NCI-H2227 treated with DMSO at 0.1 percent for 48 hours (cell line): ENCODE measurements at regions not wholly inside any gene's neighbourhood (a gene's known extent, or its start where the extent isn't known, plus 50 kb on each side); places are given as distances from the start of the nearest gene placed in this dataset.

ENCODE experiments used
- DNase-seq: peaks from one replicate; lab custom pipeline; 2025; lab: John Stamatoyannopoulos, UW

DNA sequence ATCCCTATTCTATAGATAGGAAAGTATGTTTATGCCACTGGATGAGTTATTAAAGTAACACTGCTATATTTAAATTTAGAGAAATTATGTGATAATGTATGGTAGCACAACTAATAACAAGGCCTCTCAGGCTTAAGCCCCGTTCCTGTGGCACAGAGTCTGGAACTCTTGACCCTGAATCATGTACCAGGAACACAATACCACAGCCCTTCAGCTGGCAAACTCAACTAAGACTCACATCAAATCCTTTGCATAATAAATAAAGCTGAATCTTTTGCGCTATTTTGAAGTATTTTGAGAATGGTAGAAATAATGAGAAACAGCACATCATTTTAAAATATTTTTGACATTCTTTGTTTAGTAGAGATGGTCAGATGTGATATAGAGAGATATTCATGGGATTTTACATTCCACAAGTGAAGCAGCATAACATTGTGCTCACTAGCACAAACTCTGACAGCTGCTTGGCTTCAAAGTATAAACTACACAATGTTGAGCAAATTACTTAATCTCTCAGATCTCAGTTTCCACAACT, 478.4 kb upstream of the FAM241A start:
- no peak for DNase-seq

GRCh38 chr4:111671756-111672155, 473.5 kb upstream of the FAM241A start:
- DNase-seq: no peak

- no peak for DNase-seq
Measured at GRCh38 chr4:111675746-111676145, 469.5 kb upstream of the FAM241A start.

DNA sequence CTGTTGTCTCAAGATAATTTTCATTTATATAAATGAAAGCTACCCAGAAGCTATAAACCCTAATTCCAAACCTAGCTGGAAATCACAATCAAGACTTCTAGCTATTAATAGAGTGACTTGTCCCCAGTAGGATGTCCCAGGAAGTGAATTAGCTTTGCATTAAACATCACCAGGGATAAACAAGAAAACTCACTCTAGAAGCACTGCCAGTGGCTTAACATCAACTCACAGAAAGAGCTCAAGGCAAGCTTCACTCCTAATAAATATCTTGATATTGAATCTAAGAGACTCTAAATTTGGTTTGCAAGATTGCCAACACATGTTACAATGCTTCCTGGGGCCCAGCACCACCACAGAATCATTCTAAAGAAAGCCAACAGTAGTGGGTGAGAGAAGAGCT, 468.7 kb upstream of the FAM241A start:
- no peak for DNase-seq

GRCh38 chr4:111678479-111678878, 466.8 kb upstream of the FAM241A start:
- DNase-seq: no peak

DNA sequence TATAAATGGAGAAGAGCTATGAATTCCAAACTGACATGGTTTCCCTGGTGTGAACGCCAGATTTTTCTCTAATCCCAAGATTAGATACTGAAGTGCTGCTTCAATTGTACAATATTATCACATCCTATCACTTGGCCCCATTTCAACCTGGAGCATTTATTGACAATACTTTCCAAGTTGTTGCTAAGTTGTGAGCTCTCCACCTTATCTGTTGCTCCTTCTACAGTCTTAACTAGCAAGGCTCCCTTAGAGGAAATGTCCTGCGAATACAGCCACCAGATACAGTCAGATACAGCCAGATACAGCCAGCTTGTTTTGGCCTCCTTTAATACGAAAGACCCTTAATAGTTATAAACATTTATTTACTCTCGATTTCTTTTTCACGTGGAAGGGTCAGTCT, 466.3 kb upstream of the FAM241A start:
- no peak for DNase-seq

- DNase-seq: no peak
Measured at GRCh38 chr4:111681270-111681669, 464.0 kb upstream of the FAM241A start.

DNA sequence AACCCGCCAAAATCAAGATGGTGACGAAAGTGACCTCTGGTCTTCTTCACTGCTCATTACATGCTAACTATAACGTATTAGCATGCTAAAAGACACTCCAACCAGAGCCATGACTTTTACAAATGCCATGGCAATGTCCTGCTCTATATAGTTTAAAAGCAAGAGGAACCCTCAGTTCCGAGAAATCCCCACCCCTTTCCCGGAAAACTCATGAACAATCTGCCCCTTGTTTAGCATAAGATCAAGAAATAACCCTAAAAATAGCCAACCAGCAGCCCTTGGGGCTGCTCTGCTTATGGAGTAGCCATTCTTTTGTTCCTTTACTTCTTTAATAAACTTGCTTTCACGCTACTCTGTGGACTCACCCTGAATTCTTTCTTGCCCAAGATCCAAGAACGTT, 463.5 kb upstream of the FAM241A start:
- DNase-seq: no peak

DNA sequence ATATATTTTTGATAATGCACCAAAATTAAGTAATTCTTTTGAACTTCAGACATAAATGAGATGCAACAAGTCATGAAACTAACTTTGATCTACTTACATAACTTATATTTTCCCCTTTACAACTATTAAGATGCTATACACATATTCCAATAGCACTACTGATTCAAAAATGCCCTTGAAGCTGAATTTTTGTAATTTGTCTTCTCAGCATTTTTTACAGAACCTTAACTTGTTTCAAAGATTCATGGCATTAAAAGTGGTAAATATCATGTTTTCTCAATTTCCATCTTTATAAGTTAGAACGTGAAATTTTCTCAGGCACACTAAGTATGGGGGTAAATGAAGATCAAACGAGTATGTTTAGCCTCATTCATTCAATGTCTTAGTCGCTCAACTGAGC, 460.0 kb upstream of the FAM241A start:
- no peak for DNase-seq

GRCh38 chr4:111689214-111689613, 456.0 kb upstream of the FAM241A start:
- no peak for DNase-seq

DNA sequence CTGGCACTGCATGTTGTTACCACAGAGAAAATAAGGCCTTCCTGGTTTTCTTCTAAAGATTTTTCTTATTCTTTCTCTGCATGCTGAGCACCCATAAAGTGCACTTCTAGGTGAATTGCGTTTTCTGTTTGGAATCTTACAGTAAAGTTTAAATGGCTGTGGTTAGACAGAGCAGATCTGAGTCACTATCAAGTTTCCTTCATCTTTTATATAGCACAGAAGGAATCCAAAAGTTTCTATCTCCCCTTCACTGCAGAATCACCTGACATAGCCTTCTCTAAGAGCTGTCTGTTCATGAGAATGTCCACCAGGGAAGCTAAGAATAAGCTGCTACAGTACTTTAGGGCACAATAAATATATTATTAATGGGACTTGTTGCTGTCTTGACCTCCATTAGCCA, 455.5 kb upstream of the FAM241A start:
- no peak for DNase-seq

GRCh38 chr4:111693758-111694157, 451.5 kb upstream of the FAM241A start:
- DNase-seq: peak; percentile 19

DNA sequence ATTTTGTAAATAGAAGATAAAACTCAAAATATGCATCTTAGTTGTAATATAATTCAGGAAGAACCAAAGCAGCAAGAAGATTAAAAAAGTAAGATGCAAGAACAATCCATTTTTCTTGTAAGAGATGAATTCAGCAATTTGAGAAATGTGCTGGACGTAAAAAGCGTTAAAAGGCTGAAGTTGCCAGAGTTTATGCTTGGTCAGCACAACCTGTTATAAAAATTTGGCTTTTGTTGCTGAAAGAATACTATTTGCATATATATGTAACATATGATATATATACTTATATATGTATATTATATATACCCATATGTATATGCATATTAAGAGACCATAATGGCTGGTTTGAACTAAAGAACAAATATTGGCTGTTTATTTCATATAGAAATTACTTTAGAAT, 449.6 kb upstream of the FAM241A start:
- DNase-seq: no peak

DNA sequence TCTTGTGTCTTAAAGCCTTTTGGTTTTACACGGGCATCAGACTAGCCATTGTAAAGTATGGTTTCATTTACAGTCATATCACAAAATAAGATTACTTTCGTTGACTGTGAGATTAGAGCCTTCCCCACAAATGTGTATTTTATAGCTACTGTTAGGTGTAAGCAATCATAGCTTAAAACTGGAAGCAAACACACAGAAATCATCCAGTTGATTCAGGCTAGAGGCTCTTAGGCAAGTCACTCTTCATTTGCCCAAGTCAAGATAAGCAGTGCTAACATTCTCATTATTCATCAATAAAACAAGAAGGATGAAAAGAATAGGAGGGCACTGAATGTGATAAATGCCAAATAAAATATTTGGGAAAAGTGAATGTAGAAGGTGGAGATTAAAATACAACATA, 448.7 kb upstream of the FAM241A start:
- no peak for DNase-seq

- DNase-seq: no peak
Measured at GRCh38 chr4:111697176-111697942, 447.9 kb upstream of the FAM241A start.

GRCh38 chr4:111698361-111698760, 446.9 kb upstream of the FAM241A start:
- DNase-seq: no peak

DNA sequence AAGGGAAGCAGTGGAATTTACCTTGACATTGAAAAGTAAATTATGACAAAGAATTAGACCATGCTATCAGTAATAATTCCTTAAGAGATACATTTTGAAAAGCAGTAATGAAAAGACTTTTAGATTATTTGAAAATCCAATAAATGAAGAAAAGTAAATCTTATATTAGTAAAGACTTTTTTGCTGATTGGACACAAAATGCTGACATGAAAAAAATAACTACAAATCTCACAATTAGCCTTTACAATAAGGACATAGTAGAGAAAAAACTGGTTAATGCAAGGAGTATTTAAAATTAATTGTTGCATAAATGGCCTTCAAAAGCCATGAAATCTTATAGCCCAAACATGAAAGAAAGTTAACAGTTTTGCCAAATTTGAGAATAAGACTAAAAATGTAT, 446.1 kb upstream of the FAM241A start:
- DNase-seq: no peak

DNA sequence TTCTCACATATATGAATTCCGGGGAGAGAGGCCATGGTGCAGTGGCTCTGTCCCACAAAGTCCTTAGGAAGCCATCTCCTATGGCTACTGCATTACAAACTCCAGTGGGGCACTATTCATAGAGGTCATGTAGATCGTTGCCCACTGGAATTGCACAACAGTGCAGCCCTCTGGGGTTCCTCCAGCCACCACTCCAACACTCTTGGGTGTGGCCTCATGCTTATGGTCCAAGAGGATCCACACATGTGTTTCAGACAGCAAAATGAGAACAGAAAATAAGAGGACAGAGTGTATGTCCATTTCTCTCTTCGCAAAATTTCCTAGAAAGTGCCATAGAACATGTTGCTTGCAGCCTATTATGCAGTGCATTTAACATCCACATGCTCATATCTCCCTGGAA, 444.2 kb upstream of the FAM241A start:
- DNase-seq: no peak

- no peak for DNase-seq
Measured at GRCh38 chr4:111707491-111707890, 437.8 kb upstream of the FAM241A start.

DNA sequence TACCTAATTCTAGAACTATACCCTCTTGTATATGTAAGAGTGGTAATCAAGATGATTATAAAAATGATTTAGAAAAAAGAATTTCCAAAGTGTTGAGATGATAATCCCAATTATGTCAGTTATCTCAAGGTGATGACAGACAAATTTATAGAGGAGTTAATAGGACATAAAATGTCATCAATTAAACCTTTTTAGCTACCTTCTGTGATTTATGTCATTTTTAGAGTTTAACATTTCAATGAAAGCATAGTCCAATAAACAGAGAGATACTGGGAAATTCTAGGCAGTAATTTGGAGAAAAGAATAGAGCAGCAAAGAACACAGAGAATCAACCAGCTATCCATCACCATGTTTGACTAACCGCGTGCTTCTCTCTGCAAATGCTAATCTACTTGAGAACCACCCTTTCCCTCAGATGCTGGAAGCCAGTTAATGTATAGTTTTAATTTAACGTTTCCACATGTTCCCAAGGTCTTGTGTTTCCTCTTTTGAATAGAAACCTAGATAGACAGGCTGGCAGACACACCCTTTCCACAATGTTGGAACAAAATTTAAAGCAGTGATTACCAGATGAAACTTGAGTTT, 433.1 kb upstream of the FAM241A start:
- DNase-seq: no peak

- DNase-seq: no peak
Measured at GRCh38 chr4:111713276-111713675, 432.0 kb upstream of the FAM241A start.

GRCh38 chr4:111717921-111718320, 427.3 kb upstream of the FAM241A start:
- DNase-seq: no peak

DNA sequence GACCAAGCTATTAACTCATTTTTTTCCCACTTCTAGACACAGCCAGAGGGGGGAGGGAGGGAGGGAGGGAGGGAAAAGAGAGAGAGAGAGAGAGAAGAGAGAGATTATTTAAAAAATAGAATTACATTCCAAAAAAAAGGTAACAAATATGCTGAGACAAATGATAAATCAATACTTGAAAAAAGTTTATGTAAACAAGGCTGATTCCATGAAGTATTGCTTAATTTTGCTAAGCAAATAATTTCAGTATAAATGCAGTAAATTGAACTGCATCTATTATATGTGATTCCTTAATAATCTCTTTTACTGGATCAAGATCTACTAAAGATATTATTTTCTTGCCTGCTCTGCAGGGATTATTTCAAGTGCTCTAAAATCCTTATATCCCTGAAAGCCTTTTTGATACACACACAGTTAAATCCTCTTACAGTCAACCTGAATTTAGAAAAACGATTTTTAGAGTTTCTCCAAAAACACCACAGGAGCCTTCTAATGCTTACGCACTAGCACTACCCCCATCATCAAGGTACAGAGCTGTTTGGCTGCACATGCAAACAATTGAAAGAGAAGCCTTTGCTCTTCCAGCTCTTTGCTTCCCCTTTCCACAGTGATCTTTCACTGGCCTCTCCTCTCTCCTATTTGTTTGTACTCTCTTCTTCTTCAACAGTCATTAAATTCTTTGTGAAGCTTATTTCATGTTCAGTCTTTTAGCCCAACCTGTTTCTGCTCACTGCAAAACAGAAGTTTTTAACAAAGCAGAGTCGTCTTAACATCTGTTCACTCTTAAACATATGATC, 426.3 kb upstream of the FAM241A start:
- DNase-seq: peak; percentile 68
